M059J (cell line): ENCODE measurements at regions not wholly inside any gene's neighbourhood (a gene's known extent, or its start where the extent isn't known, plus 50 kb on each side); places are given as distances from the start of the nearest gene placed in this dataset.

ENCODE experiments used
- DNase-seq: peaks from one replicate; pipeline ENCODE4 v3.0.0-alpha.2; 2012; ENCODE audit warnings: low read depth

- DNase-seq, result no peak
Measured at GRCh38 chr3:190790185-190790584, 72.3 kb downstream of the GMNC start.

- no peak for DNase-seq
Measured at GRCh38 chr3:190786898-190787297, 75.6 kb downstream of the GMNC start.

- DNase-seq, result no peak
Measured at GRCh38 chr3:190785047-190785446, 77.4 kb downstream of the GMNC start.

GRCh38 chr3:190780524-190780923 lies 82.0 kb downstream of the GMNC start:
- no peak for DNase-seq

GRCh38 chr3:190774633-190775032 lies 87.9 kb downstream of the GMNC start:
- peak; percentile 7 for DNase-seq

GRCh38 chr3:190773948-190774347 lies 88.5 kb downstream of the GMNC start:
- DNase-seq, result no peak

GRCh38 chr3:190772831-190773230 lies 89.7 kb downstream of the GMNC start:
- no peak for DNase-seq

GRCh38 chr3:190768891-190769290 lies 93.6 kb downstream of the GMNC start:
- DNase-seq, result no peak

- DNase-seq, result no peak
Measured at GRCh38 chr3:190767851-190768250, 94.6 kb downstream of the GMNC start.

GRCh38 chr3:190764231-190765134 lies 98.0 kb downstream of the GMNC start:
- no peak for DNase-seq

- no peak for DNase-seq
Measured at GRCh38 chr3:190762801-190763200, 99.7 kb downstream of the GMNC start.

GRCh38 chr3:190747571-190747970 lies 114.9 kb downstream of the GMNC start:
- no peak for DNase-seq

- no peak for DNase-seq
Measured at GRCh38 chr3:190746986-190747385, 115.5 kb downstream of the GMNC start.

GRCh38 chr3:190746531-190746930 lies 116.0 kb downstream of the GMNC start:
- no peak for DNase-seq

- DNase-seq, result no peak
Measured at GRCh38 chr3:190741788-190742187, 120.7 kb downstream of the GMNC start.

GRCh38 chr3:190739641-190740185 lies 122.8 kb downstream of the GMNC start:
- DNase-seq, result peak; percentile 10

- no peak for DNase-seq
Measured at GRCh38 chr3:190738636-190739155, 123.8 kb downstream of the GMNC start.

- DNase-seq, result no peak
Measured at GRCh38 chr3:190737446-190737845, 125.0 kb downstream of the GMNC start.

- no peak for DNase-seq
Measured at GRCh38 chr3:190734490-190734889, 128.0 kb downstream of the GMNC start.

GRCh38 chr3:190733591-190734146 lies 128.8 kb downstream of the GMNC start:
- no peak for DNase-seq

- no peak for DNase-seq
Measured at GRCh38 chr3:190731596-190731995, 130.9 kb downstream of the GMNC start.

GRCh38 chr3:190728574-190729246 lies 133.8 kb downstream of the GMNC start:
- peak; percentile 62 for DNase-seq
